ENCODE measurements at regions not wholly inside any gene's neighbourhood (a gene's known extent, or its start where the extent isn't known, plus 50 kb on each side); places are given as distances from the start of the nearest gene placed in this dataset.

GRCh38 chr6:84417260-84417659 is 189.8 kb upstream of the CEP162 start:
- DNase-seq: no peak
- H3K27me3 ChIP-seq: no peaks in the 10 kb centered on the region
- H3K36me3 ChIP-seq: no peaks in the 10 kb centered on the region
- H3K4me3 ChIP-seq: no peak overlapping the region
- H3K4me1 ChIP-seq: no peaks in the 10 kb centered on the region
- no peak overlapping the region for H3K27ac ChIP-seq
- H3K9me3 ChIP-seq: no peaks in the 10 kb centered on the region
- no peak for TF ChIP-seq POLR2A (IDR thresholded peaks at IDR 0.05)
- no peak for TF ChIP-seq CTCF (IDR thresholded peaks at IDR 0.05)

- no peak for TF ChIP-seq POLR2A (IDR thresholded peaks at IDR 0.05)
- TF ChIP-seq CTCF (IDR thresholded peaks at IDR 0.05): no peak
- Histone ChIP-seq H3K4me3 (no peak overlapping the region), H3K9me3 (no peaks in the 10 kb centered on the region), H3K27ac (no peak overlapping the region), H3K27me3 (no peaks in the 10 kb centered on the region), H3K4me1 (no peaks in the 10 kb centered on the region), H3K36me3 (no peaks in the 10 kb centered on the region)
- DNase-seq: no peak
These were observed 188.7 kb upstream of the CEP162 start for GRCh38 chr6:84416043-84416657.

- H3K27ac ChIP-seq: no peak overlapping the region
- no peaks in the 10 kb centered on the region for H3K36me3 ChIP-seq
- TF ChIP-seq POLR2A (IDR thresholded peaks at IDR 0.05): no peak
- no peak for TF ChIP-seq CTCF (IDR thresholded peaks at IDR 0.05)
- no peak for DNase-seq
- H3K27me3 ChIP-seq: no peaks in the 10 kb centered on the region
- no peak overlapping the region for H3K4me3 ChIP-seq
- H3K4me1 ChIP-seq: no peaks in the 10 kb centered on the region
- H3K9me3 ChIP-seq: no peaks in the 10 kb centered on the region
These were observed 188.1 kb upstream of the CEP162 start for GRCh38 chr6:84415517-84415916.

GRCh38 chr6:84415068-84415467 is 187.6 kb upstream of the CEP162 start:
- Histone ChIP-seq H3K27ac (no peak overlapping the region), H3K4me3 (no peak overlapping the region), H3K9me3 (no peaks in the 10 kb centered on the region), H3K36me3 (no peaks in the 10 kb centered on the region), H3K27me3 (no peaks in the 10 kb centered on the region), H3K4me1 (no peaks in the 10 kb centered on the region)
- TF ChIP-seq POLR2A (IDR thresholded peaks at IDR 0.05) (no peak), CTCF (IDR thresholded peaks at IDR 0.05) (no peak)
- DNase-seq: no peak

GRCh38 chr6:84414531-84414930 is 187.1 kb upstream of the CEP162 start:
- H3K27ac ChIP-seq: no peak overlapping the region
- H3K4me3 ChIP-seq: no peak overlapping the region
- no peak for TF ChIP-seq POLR2A (IDR thresholded peaks at IDR 0.05)
- no peak for TF ChIP-seq CTCF (IDR thresholded peaks at IDR 0.05)
- H3K9me3 ChIP-seq: no peaks in the 10 kb centered on the region
- no peaks in the 10 kb centered on the region for H3K4me1 ChIP-seq
- DNase-seq: no peak
- H3K36me3 ChIP-seq: no peaks in the 10 kb centered on the region
- no peaks in the 10 kb centered on the region for H3K27me3 ChIP-seq
